Right renal cortex interstitium (tissue), 3 donors: ENCODE measurements at regions not wholly inside any gene's neighbourhood (a gene's known extent, or its start where the extent isn't known, plus 50 kb on each side); places are given as distances from the start of the nearest gene placed in this dataset.

Source experiments
- DNase-seq, 3 donors: peaks; one replicate each; pipeline ENCODE4 v3.0.0-alpha.2; 2013; ENCODE audit warnings: low read depth in 3 of 3, low spot score in 2 of 3

- no peak for DNase-seq
Measured at GRCh38 chr10:35696392-35697287, 54.5 kb upstream of the FZD8 start.

DNA sequence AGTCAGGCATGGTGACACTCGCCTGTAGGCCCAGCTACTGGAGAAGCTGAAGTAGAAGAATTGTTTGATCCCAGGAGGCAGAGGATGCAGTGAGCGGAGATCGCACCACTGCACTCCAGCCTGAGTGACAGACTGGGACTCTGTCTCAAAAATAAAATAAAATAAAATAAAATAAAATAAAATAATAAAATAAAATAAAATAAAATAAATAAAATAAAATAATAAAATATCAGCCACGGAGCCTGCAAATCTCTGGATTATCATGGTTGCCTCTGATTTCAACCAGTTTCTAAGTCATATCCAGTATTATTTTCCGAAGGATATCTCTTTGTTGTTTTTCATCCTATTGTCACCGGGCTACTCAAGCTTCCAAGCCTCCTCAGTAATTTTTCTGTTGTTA, 51.7 kb upstream of the FZD8 start:
- no peak for DNase-seq
